ENCODE measurements at regions not wholly inside any gene's neighbourhood (a gene's known extent, or its start where the extent isn't known, plus 50 kb on each side); places are given as distances from the start of the nearest gene placed in this dataset.
"Not testable (repeated sequence)": the region's sequence is repeated elsewhere in the genome, so short reads cannot be mapped to it uniquely, and the experiment has no call there.

GRCh38 chr9:39463696-39464095 is 108.2 kb downstream of the SPATA31A1 start:
- CTCF ChIA-PET; H3K9me3 ChIP-seq (ENCODE audit: control extremely low read depth in 1 of 5, control insufficient read depth in 4 of 5, insufficient read depth in 2 of 5, low read depth in 1 of 5, low read length in 4 of 5); H3K27me3 ChIP-seq (replicated peaks in 2 of 5; ENCODE audit: control insufficient read depth in 4 of 5, insufficient read depth in 5 of 5, low read length in 4 of 5); POLR2A ChIA-PET; H3K4me1 ChIP-seq (ENCODE audit: control extremely low read depth in 1 of 4, control insufficient read depth in 4 of 4, insufficient read depth in 4 of 4, low read length in 3 of 4); H3K27ac ChIP-seq (ENCODE audit: insufficient read depth in 1 of 2, low read depth in 1 of 2, low read length in 2 of 2, poor library complexity in 1 of 2, severe bottlenecking in 2 of 2); H3K36me3 ChIP-seq (ENCODE audit: control insufficient read depth in 4 of 4, insufficient read depth in 4 of 4, low read length in 3 of 4): not testable (repeated sequence)
- 0% methylated on average over 1 of the region's 8 CpGs for WGBS (ENCODE audit: insufficient coverage)
- peak in 1 of 3 donors; percentile 1 for DNase-seq
- peak overlapping the region in 5 of 7 experiments; percentile 54 to 76 (median 63) for H3K4me3 ChIP-seq (ENCODE audit: control insufficient read depth in 1 of 7, extremely low read depth in 1 of 7, insufficient read depth in 4 of 7, low read depth in 2 of 7, low read length in 6 of 7)

- 0% methylated on average over 2 of the region's 46 CpGs for WGBS (ENCODE audit: insufficient coverage)
- CTCF ChIA-PET; H3K27me3 ChIP-seq (replicated peaks in 2 of 5; ENCODE audit: control insufficient read depth in 4 of 5, insufficient read depth in 5 of 5, low read length in 4 of 5); H3K4me1 ChIP-seq (ENCODE audit: control extremely low read depth in 1 of 4, control insufficient read depth in 4 of 4, insufficient read depth in 4 of 4, low read length in 3 of 4); H3K36me3 ChIP-seq (ENCODE audit: control insufficient read depth in 4 of 4, insufficient read depth in 4 of 4, low read length in 3 of 4); H3K9me3 ChIP-seq (ENCODE audit: control extremely low read depth in 1 of 5, control insufficient read depth in 4 of 5, insufficient read depth in 2 of 5, low read depth in 1 of 5, low read length in 4 of 5); POLR2A ChIA-PET: not testable (repeated sequence)
- H3K4me3 ChIP-seq (ENCODE audit: control insufficient read depth in 1 of 7, extremely low read depth in 1 of 7, insufficient read depth in 4 of 7, low read depth in 2 of 7, low read length in 6 of 7): peak overlapping the region; percentile 31 to 76 (median 60)
- peak; percentile 63 to 70 (median 67) for DNase-seq
- peak overlapping the region in 1 of 2 experiments; percentile 14 for H3K27ac ChIP-seq (ENCODE audit: insufficient read depth in 1 of 2, low read depth in 1 of 2, low read length in 2 of 2, poor library complexity in 1 of 2, severe bottlenecking in 2 of 2)
Observed at GRCh38 chr9:39464122-39464777, 108.8 kb downstream of the SPATA31A1 start.

DNA sequence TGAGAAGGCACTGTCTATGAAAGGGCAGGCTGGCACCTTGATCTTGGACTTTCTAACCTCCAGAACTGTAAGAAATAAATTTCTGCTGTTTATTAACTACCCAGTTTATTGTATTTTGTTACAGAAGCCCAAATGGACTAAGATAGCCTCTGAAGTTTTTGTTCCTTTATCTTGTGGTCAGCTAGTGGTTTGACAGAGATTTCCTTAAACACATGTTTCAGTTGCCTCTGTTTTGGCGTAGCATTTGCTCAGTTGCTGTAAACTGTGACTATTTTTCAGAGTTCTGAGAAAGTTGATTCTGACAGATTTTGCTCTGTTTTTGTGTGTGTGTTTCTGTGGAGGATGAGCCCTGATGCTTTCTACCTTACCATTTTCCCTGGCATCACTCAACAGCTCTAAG is 119.0 kb downstream of the SPATA31A1 start:
- WGBS (ENCODE audit: insufficient coverage): no CpG with 5 or more reads among the region's 1 CpG
- H3K9me3 ChIP-seq (ENCODE audit: control extremely low read depth in 1 of 5, control insufficient read depth in 4 of 5, insufficient read depth in 2 of 5, low read depth in 1 of 5, low read length in 4 of 5); CTCF ChIA-PET; DNase-seq; H3K4me1 ChIP-seq (ENCODE audit: control extremely low read depth in 1 of 4, control insufficient read depth in 4 of 4, insufficient read depth in 4 of 4, low read length in 3 of 4); POLR2A ChIA-PET; H3K27ac ChIP-seq (ENCODE audit: insufficient read depth in 1 of 2, low read depth in 1 of 2, low read length in 2 of 2, poor library complexity in 1 of 2, severe bottlenecking in 2 of 2); H3K4me3 ChIP-seq (ENCODE audit: control insufficient read depth in 1 of 7, extremely low read depth in 1 of 7, insufficient read depth in 4 of 7, low read depth in 2 of 7, low read length in 6 of 7); H3K27me3 ChIP-seq (replicated peaks in 2 of 5; ENCODE audit: control insufficient read depth in 4 of 5, insufficient read depth in 5 of 5, low read length in 4 of 5); H3K36me3 ChIP-seq (ENCODE audit: control insufficient read depth in 4 of 4, insufficient read depth in 4 of 4, low read length in 3 of 4): not testable (repeated sequence)

- H3K4me1 ChIP-seq (ENCODE audit: control extremely low read depth in 1 of 4, control insufficient read depth in 4 of 4, insufficient read depth in 4 of 4, low read length in 3 of 4); H3K27ac ChIP-seq (ENCODE audit: insufficient read depth in 1 of 2, low read depth in 1 of 2, low read length in 2 of 2, poor library complexity in 1 of 2, severe bottlenecking in 2 of 2); CTCF ChIA-PET; H3K36me3 ChIP-seq (ENCODE audit: control insufficient read depth in 4 of 4, insufficient read depth in 4 of 4, low read length in 3 of 4); H3K9me3 ChIP-seq (ENCODE audit: control extremely low read depth in 1 of 5, control insufficient read depth in 4 of 5, insufficient read depth in 2 of 5, low read depth in 1 of 5, low read length in 4 of 5); H3K27me3 ChIP-seq (replicated peaks in 2 of 5; ENCODE audit: control insufficient read depth in 4 of 5, insufficient read depth in 5 of 5, low read length in 4 of 5); DNase-seq; POLR2A ChIA-PET; H3K4me3 ChIP-seq (ENCODE audit: control insufficient read depth in 1 of 7, extremely low read depth in 1 of 7, insufficient read depth in 4 of 7, low read depth in 2 of 7, low read length in 6 of 7): not testable (repeated sequence)
- no CpG with 5 or more reads among the region's 4 CpGs for WGBS (ENCODE audit: insufficient coverage)
Observed at GRCh38 chr9:39483073-39483472, 127.6 kb downstream of the SPATA31A1 start.

- H3K36me3 ChIP-seq (ENCODE audit: control insufficient read depth in 4 of 4, insufficient read depth in 4 of 4, low read length in 3 of 4); H3K27ac ChIP-seq (ENCODE audit: insufficient read depth in 1 of 2, low read depth in 1 of 2, low read length in 2 of 2, poor library complexity in 1 of 2, severe bottlenecking in 2 of 2); H3K4me1 ChIP-seq (ENCODE audit: control extremely low read depth in 1 of 4, control insufficient read depth in 4 of 4, insufficient read depth in 4 of 4, low read length in 3 of 4); H3K27me3 ChIP-seq (replicated peaks in 2 of 5; ENCODE audit: control insufficient read depth in 4 of 5, insufficient read depth in 5 of 5, low read length in 4 of 5); POLR2A ChIA-PET; H3K4me3 ChIP-seq (ENCODE audit: control insufficient read depth in 1 of 7, extremely low read depth in 1 of 7, insufficient read depth in 4 of 7, low read depth in 2 of 7, low read length in 6 of 7); H3K9me3 ChIP-seq (ENCODE audit: control extremely low read depth in 1 of 5, control insufficient read depth in 4 of 5, insufficient read depth in 2 of 5, low read depth in 1 of 5, low read length in 4 of 5); DNase-seq; CTCF ChIA-PET: not testable (repeated sequence)
- no CpG with 5 or more reads among the region's 2 CpGs for WGBS (ENCODE audit: insufficient coverage)
Observed at GRCh38 chr9:39483880-39484279, 128.4 kb downstream of the SPATA31A1 start.

GRCh38 chr9:39484292-39484691 is 128.8 kb downstream of the SPATA31A1 start:
- H3K27me3 ChIP-seq (replicated peaks in 2 of 5; ENCODE audit: control insufficient read depth in 4 of 5, insufficient read depth in 5 of 5, low read length in 4 of 5); DNase-seq; H3K27ac ChIP-seq (ENCODE audit: insufficient read depth in 1 of 2, low read depth in 1 of 2, low read length in 2 of 2, poor library complexity in 1 of 2, severe bottlenecking in 2 of 2); H3K36me3 ChIP-seq (ENCODE audit: control insufficient read depth in 4 of 4, insufficient read depth in 4 of 4, low read length in 3 of 4); CTCF ChIA-PET; POLR2A ChIA-PET; H3K9me3 ChIP-seq (ENCODE audit: control extremely low read depth in 1 of 5, control insufficient read depth in 4 of 5, insufficient read depth in 2 of 5, low read depth in 1 of 5, low read length in 4 of 5); H3K4me3 ChIP-seq (ENCODE audit: control insufficient read depth in 1 of 7, extremely low read depth in 1 of 7, insufficient read depth in 4 of 7, low read depth in 2 of 7, low read length in 6 of 7); H3K4me1 ChIP-seq (ENCODE audit: control extremely low read depth in 1 of 4, control insufficient read depth in 4 of 4, insufficient read depth in 4 of 4, low read length in 3 of 4): not testable (repeated sequence)
- no CpG with 5 or more reads among the region's 1 CpG for WGBS (ENCODE audit: insufficient coverage)

- H3K4me1 ChIP-seq (ENCODE audit: control extremely low read depth in 1 of 4, control insufficient read depth in 4 of 4, insufficient read depth in 4 of 4, low read length in 3 of 4); DNase-seq; H3K27me3 ChIP-seq (replicated peaks in 2 of 5; ENCODE audit: control insufficient read depth in 4 of 5, insufficient read depth in 5 of 5, low read length in 4 of 5); POLR2A ChIA-PET; H3K9me3 ChIP-seq (ENCODE audit: control extremely low read depth in 1 of 5, control insufficient read depth in 4 of 5, insufficient read depth in 2 of 5, low read depth in 1 of 5, low read length in 4 of 5); H3K27ac ChIP-seq (ENCODE audit: insufficient read depth in 1 of 2, low read depth in 1 of 2, low read length in 2 of 2, poor library complexity in 1 of 2, severe bottlenecking in 2 of 2); H3K36me3 ChIP-seq (ENCODE audit: control insufficient read depth in 4 of 4, insufficient read depth in 4 of 4, low read length in 3 of 4); H3K4me3 ChIP-seq (ENCODE audit: control insufficient read depth in 1 of 7, extremely low read depth in 1 of 7, insufficient read depth in 4 of 7, low read depth in 2 of 7, low read length in 6 of 7); CTCF ChIA-PET: not testable (repeated sequence)
- 100% methylated on average over 2 of the region's 16 CpGs for WGBS (ENCODE audit: insufficient coverage)
Observed at GRCh38 chr9:39487477-39487876, 132.0 kb downstream of the SPATA31A1 start.

Data from common myeloid progenitor, CD34-positive (primary cell).